B cell (primary cell): ENCODE measurements at regions not wholly inside any gene's neighbourhood (a gene's known extent, or its start where the extent isn't known, plus 50 kb on each side); places are given as distances from the start of the nearest gene placed in this dataset.

Source experiments
- ATAC-seq: fragments of 200-7000 bp; cut with Tn5 transposase; one replicate; pipeline ENCODE4 v1.10.0; 2021; ENCODE audit warnings: low read depth, mild to moderate bottlenecking, moderate number of reproducible peaks, moderate library complexity
- CTCF ChIA-PET: fragments of 350-600 bp; sonication (Branson Sonifier 250); formaldehyde crosslinking; loops from one replicate; lab custom pipeline; 2021; ENCODE audit warnings: antibody characterized with exemption, inconsistent platforms; lab: Charles Lee
- POLR2A ChIA-PET: fragments of 350-600 bp; sonication (Branson Sonifier 250); formaldehyde crosslinking; loops from one replicate; lab custom pipeline; 2021; ENCODE audit warnings: antibody characterized with exemption; lab: Charles Lee
- DNase-seq: peaks from one replicate; pipeline ENCODE4 v3.0.0; 2013
- H2AFZ ChIP-seq: 2 replicates; pipeline ENCODE4 v1.6.1; 2012; ENCODE audit warnings: mild to moderate bottlenecking, low read depth, low read length; ENCODE audit not compliant: insufficient read depth, poor library complexity, severe bottlenecking
- H3K27ac ChIP-seq, 2 donors: 1 replicate in 1 of 2; 2 replicates in 1 of 2; pipeline ENCODE4 v1.5.1; 2012 to 2013; ENCODE audit warnings: low read length in 2 of 2, mild to moderate bottlenecking in 2 of 2, moderate library complexity in 1 of 2
- H3K27me3 ChIP-seq, 4 experiments: fragments of 200-600 bp in 1 of 4; sonication (generic) in 1 of 4; replicated peaks in 1 of 4; 1 replicate in 2 of 4; 2 replicates in 2 of 4; pipeline versions ENCODE4 v1.6.1 to v1.7.0; 2013 to 2016; ENCODE audit warnings: low read length in 3 of 4, mild to moderate bottlenecking in 2 of 4, mixed read lengths in 1 of 4, moderate library complexity in 1 of 4; ENCODE audit not compliant: insufficient read depth in 4 of 4, control insufficient read depth in 3 of 4; ENCODE audit errors: control extremely low read depth in 1 of 4
- H3K36me3 ChIP-seq, 2 experiments: replicated peaks in 1 of 2; 1 replicate in 1 of 2; 2 replicates in 1 of 2; pipeline versions ENCODE4 v1.6.1 to v1.7.1; 2013; ENCODE audit warnings: low read length in 1 of 2; ENCODE audit not compliant: insufficient read depth in 2 of 2, control insufficient read depth in 1 of 2; ENCODE audit errors: control extremely low read depth in 1 of 2, extremely low read depth in 1 of 2
- H3K4me1 ChIP-seq, 2 donors: fragments of 200-600 bp in 1 of 2; sonication (generic) in 1 of 2; 1 replicate in 1 of 2; 2 replicates in 1 of 2; pipeline versions ENCODE4 v1.5.1 to v1.6.1; 2013 to 2017; ENCODE audit warnings: low read length in 2 of 2; ENCODE audit not compliant: control insufficient read depth in 2 of 2, insufficient read depth in 2 of 2
- H3K4me2 ChIP-seq: replicated peaks from 2 replicates; pipeline ENCODE3; 2012; ENCODE audit warnings: mild to moderate bottlenecking, low read depth, low read length; ENCODE audit not compliant: poor library complexity, severe bottlenecking
- H3K4me3 ChIP-seq, 5 experiments: fragments of 200-600 bp in 1 of 5; sonication (generic) in 1 of 5; 1 replicate in 3 of 5; 2 replicates in 2 of 5; pipeline versions ENCODE4 v1.5.1 to v1.7.0; 2011 to 2016; ENCODE audit warnings: low read length in 4 of 5, mild to moderate bottlenecking in 4 of 5, low read depth in 2 of 5, control low read depth in 1 of 5, moderate library complexity in 1 of 5; ENCODE audit not compliant: insufficient read depth in 1 of 5; ENCODE audit errors: control extremely low read depth in 1 of 5, extremely low read depth in 1 of 5
- H3K79me2 ChIP-seq: fragments of 200-600 bp; sonication (generic); one replicate; pipeline ENCODE4 v1.6.0; 2016; ENCODE audit warnings: low read length; ENCODE audit not compliant: control insufficient read depth, insufficient read depth
- H3K9ac ChIP-seq: fragments of 200-600 bp; sonication (generic); 2 replicates; pipeline ENCODE4 v1.6.1; 2017; ENCODE audit warnings: mild to moderate bottlenecking, low read length, moderate library complexity
- H3K9me3 ChIP-seq, 3 donors: one replicate each; pipeline versions ENCODE4 v1.6.1 to v1.7.1; 2013; ENCODE audit warnings: low read length in 2 of 3; ENCODE audit not compliant: control insufficient read depth in 2 of 3, insufficient read depth in 1 of 3; ENCODE audit errors: control extremely low read depth in 1 of 3
- H4K20me1 ChIP-seq: 2 replicates; pipeline ENCODE4 v1.6.0; 2012; ENCODE audit warnings: mild to moderate bottlenecking, low read length; ENCODE audit not compliant: insufficient read depth, control insufficient read depth, poor library complexity, severe bottlenecking
- H3K27ac Mint-ChIP-seq: one replicate; pipeline ENCODE4 v1.8.0; 2021; ENCODE audit warnings: mixed read lengths
- H3K27me3 Mint-ChIP-seq: one replicate; pipeline ENCODE4 v1.8.0; 2021; ENCODE audit warnings: mixed read lengths
- H3K4me1 Mint-ChIP-seq: one replicate; pipeline ENCODE4 v1.8.0; 2021; ENCODE audit warnings: mixed read lengths
- H3K4me3 Mint-ChIP-seq: one replicate; pipeline ENCODE4 v1.8.0; 2021; ENCODE audit warnings: mixed read lengths
- H3K9me3 Mint-ChIP-seq: one replicate; pipeline ENCODE4 v1.8.0; 2022; ENCODE audit warnings: mixed read lengths; ENCODE audit not compliant: insufficient read depth
- CTCF ChIP-seq: fragments of 200-600 bp; IDR thresholded peaks from one replicate; pipeline ENCODE4 v1.8.0; 2022; ENCODE audit warnings: antibody characterized with exemption, mild to moderate bottlenecking
- EZH2 ChIP-seq: IDR thresholded peaks from 2 replicates; pipeline ENCODE4 v1.6.1; 2012; ENCODE audit warnings: borderline replicate concordance, low read depth, mild to moderate bottlenecking, moderate library complexity, low read length; ENCODE audit not compliant: insufficient read depth, poor library complexity, severe bottlenecking
- WGBS: methylation state at CpG from one replicate; pipeline ENCODE4 v1.1.5; 2013; ENCODE audit warnings: missing lambda C conversion rate; ENCODE audit not compliant: insufficient coverage; 5-methylcytosine and 5-hydroxymethylcytosine counted together
- intact Hi-C: fragments of 100-400 bp; cut with micrococcal nuclease; formaldehyde crosslinking; loops from one replicate; pipeline ENCODE4 v1.10.0; 2022

DNA sequence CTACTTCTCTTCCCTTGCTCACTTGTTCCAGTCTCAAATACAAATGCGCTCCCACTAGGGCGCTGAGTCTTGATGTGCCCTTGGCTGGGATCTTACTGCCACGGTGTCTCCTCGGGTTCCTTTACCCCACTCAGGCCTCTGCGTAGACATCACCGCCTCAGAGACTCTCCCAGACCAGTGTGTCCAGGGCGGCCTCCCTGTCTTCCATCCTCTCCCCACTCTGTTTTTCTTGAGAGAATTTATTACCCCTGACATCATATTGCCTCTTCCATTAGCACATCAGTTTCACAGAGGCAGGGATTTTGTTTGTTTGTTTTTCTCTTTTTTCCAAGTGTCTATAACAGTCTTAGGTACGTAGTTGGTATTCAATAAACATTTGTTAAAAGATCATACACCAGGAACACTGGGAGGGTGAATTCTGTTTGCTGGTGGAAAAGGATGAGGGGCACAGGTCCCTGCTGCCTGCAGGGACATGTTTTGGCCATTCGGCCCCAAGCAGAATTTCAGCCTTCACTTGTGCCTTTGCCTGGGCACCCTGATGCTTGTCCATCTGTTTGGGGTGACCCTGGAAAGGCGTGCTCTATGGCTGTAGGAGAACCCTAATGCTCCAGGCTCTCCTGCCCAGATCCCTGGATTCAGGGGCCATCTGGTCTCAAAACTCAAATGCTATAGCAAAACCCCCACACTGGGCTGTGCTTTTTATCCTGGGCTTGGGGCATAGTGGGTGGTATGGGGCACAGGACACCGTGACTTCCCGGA, 55.0 kb downstream of the RPL37A start:
- POLR2A ChIA-PET: no interaction called here
- no peak for ATAC-seq
- H3K9me3 Mint-ChIP-seq: no peaks in the 10 kb centered on the region

More for the DNA sequence above, 55.0 kb downstream of the RPL37A start:
- intact Hi-C loops: no loop called here
- no peaks in the 10 kb centered on the region for H3K79me2 ChIP-seq
- over 99% methylated on average over 9 of the region's 12 CpGs for WGBS
- H4K20me1 ChIP-seq: no peaks in the 10 kb centered on the region
- H3K9me3 ChIP-seq: no peaks in the 10 kb centered on the region
- Mint-ChIP-seq H3K4me3 (no peak overlapping the region), H3K27me3 (peaks cover 29% of the 10 kb centered on the region), H3K4me1 (no peaks in the 10 kb centered on the region), H3K27ac (no peak overlapping the region)
- H3K27ac ChIP-seq: no peak overlapping the region
- no peak overlapping the region for H2AFZ ChIP-seq
- H3K36me3 ChIP-seq: no peaks in the 10 kb centered on the region
- H3K9ac ChIP-seq: no peak overlapping the region
- H3K4me1 ChIP-seq: no peaks in the 10 kb centered on the region
- TF ChIP-seq EZH2 (no peak), CTCF (no peak)
- peaks cover 0 to 4% (median under 1%) of the 10 kb centered on the region in 4 experiments for H3K27me3 ChIP-seq
- H3K4me3 ChIP-seq: no peak overlapping the region
- no peak for DNase-seq
- no peak overlapping the region for H3K4me2 ChIP-seq
- CTCF ChIA-PET: no interaction called here
